ENCODE measurements at regions not wholly inside any gene's neighbourhood (a gene's known extent, or its start where the extent isn't known, plus 50 kb on each side); places are given as distances from the start of the nearest gene placed in this dataset.

DNA sequence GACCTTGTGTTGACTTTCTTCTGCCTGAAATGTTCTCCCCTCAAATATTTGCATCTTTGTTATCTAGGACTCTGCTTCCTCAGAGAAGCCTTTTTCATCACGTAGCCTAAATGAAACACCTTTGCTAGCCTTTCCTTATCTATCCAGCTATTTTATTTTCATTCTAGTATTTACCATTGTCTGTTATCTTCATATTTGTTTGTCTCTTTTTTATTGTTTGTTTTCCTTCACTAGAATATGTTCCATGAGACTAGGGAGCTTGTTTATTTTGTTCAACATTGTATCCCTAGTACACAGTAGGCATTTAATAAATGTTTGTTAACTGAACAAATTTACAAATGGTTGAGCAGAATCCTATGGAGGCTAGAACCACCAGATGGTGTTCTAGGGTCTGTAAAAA is 178.0 kb downstream of the NPR3 start:
- TF ChIP-seq ZBTB1 (CRISPR knock-in tag; IDR thresholded peaks at IDR 0.05; ENCODE audit: borderline replicate concordance) (no peak), POLR2A (IDR thresholded peaks at IDR 0.05; ENCODE audit: insufficient read depth in 1 of 2, low read depth in 2 of 2, low read length in 2 of 2) (no peak)
